Urinary bladder (tissue), 3 donors: ENCODE measurements at regions not wholly inside any gene's neighbourhood (a gene's known extent, or its start where the extent isn't known, plus 50 kb on each side); places are given as distances from the start of the nearest gene placed in this dataset.

Source experiments
- DNase-seq: peaks from one replicate; pipeline ENCODE4 v3.0.0-alpha.2; 2015; ENCODE audit errors: extremely low spot score
- H3K27ac ChIP-seq: one replicate; pipeline ENCODE4 v1.5.1; 2013; ENCODE audit warnings: low read depth, mild to moderate bottlenecking, moderate library complexity
- H3K36me3 ChIP-seq: one replicate; pipeline ENCODE4 v1.6.1; 2013; ENCODE audit warnings: mild to moderate bottlenecking, moderate library complexity; ENCODE audit not compliant: insufficient read depth
- H3K4me1 ChIP-seq: one replicate; pipeline ENCODE4 v1.6.1; 2013; ENCODE audit warnings: mild to moderate bottlenecking, moderate library complexity; ENCODE audit not compliant: insufficient read depth
- H3K4me3 ChIP-seq: one replicate; pipeline ENCODE4 v1.5.1; 2013; ENCODE audit warnings: low read depth, low read length
- WGBS: extraction: QIAGEN DNeasy Blood & Tissue Kit; methylation state at CpG from one replicate; pipeline ENCODE4 v1.1.7; 2013; 5-methylcytosine and 5-hydroxymethylcytosine counted together
- donor health status: healthy with polysubstance abuse.
- donor health status: healthy.

DNA sequence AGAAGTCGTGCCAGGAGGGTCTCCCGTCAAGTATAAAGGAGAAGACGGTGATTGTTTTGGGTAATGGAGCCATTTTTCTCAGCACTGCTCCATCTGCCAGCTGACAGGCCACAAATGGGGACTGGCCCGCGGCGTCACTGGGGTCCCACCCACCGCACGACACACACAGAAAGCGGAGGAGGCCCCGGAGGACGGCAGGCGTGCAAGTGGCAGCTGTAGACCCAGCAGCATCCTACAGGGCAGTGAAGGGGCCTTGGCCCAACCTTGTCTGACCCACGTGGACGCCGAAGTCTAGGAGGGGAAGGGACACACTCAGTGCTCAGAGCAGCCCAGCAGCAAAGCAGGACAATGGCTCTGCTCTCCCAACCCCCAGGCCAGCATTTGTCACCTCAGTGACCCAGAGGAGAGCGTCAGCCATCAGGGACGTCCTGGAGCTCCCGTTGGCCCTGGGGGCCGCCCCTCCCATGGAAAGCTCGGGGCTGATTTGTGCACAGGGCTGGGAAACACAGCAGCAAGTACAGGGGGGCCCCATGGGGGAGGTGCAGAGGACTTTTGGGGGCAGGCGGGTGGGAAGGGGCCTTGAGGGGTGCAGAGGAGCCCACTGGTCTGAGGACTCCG is 644.4 kb downstream of the BRD1 start:
- Histone ChIP-seq H3K27ac (no peak overlapping the region), H3K4me1 (no peaks in the 10 kb centered on the region), H3K4me3 (no peak overlapping the region), H3K36me3 (no peaks in the 10 kb centered on the region)
- 66% methylated on average over 22 of the region's 22 CpGs for WGBS
- no peak for DNase-seq

DNA sequence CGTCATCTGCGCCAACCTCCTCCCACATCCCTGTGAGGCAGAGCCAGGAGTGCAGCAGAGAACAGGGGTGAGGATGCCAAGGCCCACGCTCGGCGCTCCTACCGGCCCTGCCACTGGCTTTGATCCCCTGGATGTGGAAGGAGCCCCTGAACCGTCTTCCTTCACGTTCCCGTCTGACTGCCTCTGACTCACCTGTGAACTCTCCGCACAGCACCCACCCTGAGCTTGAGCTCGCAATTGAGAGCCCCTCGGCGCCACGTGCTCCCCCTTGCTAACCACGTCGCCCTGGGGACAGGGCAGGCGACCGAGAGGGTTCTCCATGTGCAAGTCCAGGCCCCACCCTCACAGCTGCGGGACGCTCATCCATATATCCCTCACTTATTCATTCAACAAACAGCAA is 645.3 kb downstream of the BRD1 start:
- WGBS: 88% methylated on average over 20 of the region's 20 CpGs
- no peaks in the 10 kb centered on the region for H3K36me3 ChIP-seq
- no peak for DNase-seq
- no peak overlapping the region for H3K4me3 ChIP-seq
- H3K4me1 ChIP-seq: no peaks in the 10 kb centered on the region
- no peak overlapping the region for H3K27ac ChIP-seq

DNA sequence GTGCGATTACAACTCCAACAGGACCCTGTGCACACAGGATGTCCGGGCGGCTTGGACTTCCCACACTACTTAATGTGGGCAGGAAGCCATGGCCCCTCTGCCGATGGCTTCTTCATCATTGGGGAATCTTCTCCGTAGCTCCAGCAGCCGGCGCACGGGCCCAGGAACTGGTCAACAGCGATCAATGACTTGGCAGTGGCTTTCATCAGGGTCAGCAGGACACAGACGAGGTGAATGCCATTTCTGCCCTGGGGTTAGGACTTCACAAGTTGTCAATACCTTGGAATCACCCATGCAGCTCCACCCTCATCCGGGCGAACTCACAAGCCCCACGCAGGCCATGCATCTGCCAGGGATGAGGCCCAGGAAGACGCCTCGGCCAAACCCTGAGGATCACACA is 645.7 kb downstream of the BRD1 start:
- Histone ChIP-seq H3K36me3 (no peaks in the 10 kb centered on the region), H3K4me1 (no peaks in the 10 kb centered on the region), H3K27ac (no peak overlapping the region), H3K4me3 (no peak overlapping the region)
- 85% methylated on average over 15 of the region's 15 CpGs for WGBS
- no peak for DNase-seq

DNA sequence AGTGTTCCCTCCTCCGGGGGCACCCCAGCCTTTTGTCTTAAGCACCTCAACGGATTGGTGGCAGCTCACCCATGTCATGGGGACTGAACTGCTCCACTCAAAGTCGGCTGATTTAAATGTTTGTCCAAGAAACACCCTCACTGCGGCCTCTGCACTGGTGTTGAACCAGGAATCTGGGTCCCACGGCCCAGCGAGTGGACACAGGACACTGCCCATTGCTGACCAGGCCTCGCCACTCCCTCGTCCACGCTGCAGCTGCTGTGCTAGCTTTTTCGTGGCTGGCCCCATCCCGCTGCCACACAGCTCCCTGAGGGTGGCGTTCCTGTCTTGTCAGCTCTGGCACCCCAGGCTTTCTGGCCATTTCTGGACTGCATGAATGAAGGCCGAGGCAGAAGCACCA is 646.2 kb downstream of the BRD1 start:
- WGBS: 85% methylated on average over 13 of the region's 13 CpGs
- no peak for DNase-seq
- H3K4me1 ChIP-seq: no peaks in the 10 kb centered on the region
- no peak overlapping the region for H3K4me3 ChIP-seq
- H3K36me3 ChIP-seq: no peaks in the 10 kb centered on the region
- no peak overlapping the region for H3K27ac ChIP-seq

DNA sequence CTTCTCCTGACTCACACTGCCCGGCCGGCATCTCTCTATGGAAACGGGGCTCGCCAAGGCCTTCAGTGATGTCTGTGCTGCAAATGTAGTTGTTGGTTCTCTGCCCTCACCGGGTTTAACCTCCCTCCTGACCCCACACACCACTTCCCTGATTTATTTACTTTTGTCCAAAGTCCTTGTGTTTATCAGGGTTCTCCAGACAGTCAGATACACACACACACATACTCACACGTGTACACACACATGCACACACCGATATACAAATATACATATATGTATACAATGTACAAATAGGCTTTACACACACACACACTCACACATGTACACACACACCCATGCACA is 647.0 kb downstream of the BRD1 start:
- no peaks in the 10 kb centered on the region for H3K4me1 ChIP-seq
- no peaks in the 10 kb centered on the region for H3K36me3 ChIP-seq
- DNase-seq: no peak
- H3K4me3 ChIP-seq: no peak overlapping the region
- H3K27ac ChIP-seq: no peak overlapping the region
- WGBS: 68% methylated on average over 7 of the region's 7 CpGs

DNA sequence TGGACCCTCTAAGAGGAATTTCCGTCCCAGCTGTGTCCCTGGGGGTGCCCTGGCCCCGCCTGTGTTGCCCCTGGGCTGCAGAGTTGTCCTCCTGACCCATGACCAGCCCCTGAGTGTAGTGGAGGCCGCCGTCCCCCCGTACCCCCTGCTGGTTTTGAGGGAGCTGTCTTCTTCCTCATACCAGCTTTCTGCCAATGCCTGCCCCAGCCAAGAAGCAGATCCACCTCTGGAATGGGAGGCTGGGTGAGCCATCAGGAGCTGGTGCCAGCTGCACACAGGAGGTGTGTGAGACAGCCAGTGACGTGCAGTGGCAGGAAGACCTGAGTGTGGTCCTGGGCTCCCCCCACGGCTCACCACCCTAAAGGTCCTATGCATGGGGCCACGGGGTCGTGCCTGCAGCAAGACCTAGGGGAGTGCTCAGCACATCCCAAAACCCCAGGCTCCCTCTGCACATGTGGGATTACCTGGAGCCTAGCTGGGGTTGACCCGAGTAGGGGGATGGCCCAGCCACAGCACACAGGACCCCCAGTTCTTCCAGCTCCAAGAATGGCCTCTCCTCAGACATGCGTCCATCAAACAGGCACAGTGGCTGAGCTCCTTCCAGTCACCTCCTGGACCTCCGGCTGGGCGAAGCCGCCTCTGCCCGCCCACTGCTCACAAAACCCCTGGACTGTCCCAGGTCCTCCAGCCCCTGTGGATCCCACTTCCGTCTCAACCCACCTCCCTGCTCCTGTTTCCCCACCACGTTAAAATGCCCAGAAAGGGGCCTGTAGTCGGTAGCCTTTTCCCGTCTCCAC is 647.6 kb downstream of the BRD1 start:
- Histone ChIP-seq H3K36me3 (no peaks in the 10 kb centered on the region), H3K4me1 (no peaks in the 10 kb centered on the region)
- 74% methylated on average over 19 of the region's 19 CpGs for whole genome bisulfite sequencing

DNA sequence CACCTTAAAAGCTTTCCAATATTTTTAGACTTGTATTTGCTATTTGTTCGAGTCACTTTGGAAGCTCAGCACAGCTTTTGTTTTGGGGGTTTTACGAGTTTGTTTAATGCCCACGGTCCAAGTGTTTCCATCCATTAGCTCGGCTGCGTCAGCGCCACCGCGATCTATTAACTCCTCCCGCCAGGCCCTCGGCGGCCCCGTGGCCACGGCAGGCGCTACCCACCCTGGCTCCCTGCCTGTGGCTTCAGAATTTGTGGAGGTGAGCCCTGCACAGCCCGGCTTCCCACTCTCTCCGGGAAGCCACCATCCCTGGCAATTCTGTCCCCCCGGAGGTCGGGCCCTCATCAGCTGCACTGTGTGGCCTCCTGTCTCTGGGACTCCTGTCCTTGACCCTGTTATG is 648.5 kb downstream of the BRD1 start:
- 70% methylated on average over 18 of the region's 18 CpGs for WGBS
- no peak overlapping the region for H3K4me3 ChIP-seq
- no peak overlapping the region for H3K27ac ChIP-seq
- H3K4me1 ChIP-seq: no peaks in the 10 kb centered on the region
- no peak for DNase-seq
- no peaks in the 10 kb centered on the region for H3K36me3 ChIP-seq

More for the DNA sequence above, 647.6 kb downstream of the BRD1 start:
- DNase-seq: no peak
- Histone ChIP-seq H3K4me3 (no peak overlapping the region), H3K27ac (no peak overlapping the region)

DNA sequence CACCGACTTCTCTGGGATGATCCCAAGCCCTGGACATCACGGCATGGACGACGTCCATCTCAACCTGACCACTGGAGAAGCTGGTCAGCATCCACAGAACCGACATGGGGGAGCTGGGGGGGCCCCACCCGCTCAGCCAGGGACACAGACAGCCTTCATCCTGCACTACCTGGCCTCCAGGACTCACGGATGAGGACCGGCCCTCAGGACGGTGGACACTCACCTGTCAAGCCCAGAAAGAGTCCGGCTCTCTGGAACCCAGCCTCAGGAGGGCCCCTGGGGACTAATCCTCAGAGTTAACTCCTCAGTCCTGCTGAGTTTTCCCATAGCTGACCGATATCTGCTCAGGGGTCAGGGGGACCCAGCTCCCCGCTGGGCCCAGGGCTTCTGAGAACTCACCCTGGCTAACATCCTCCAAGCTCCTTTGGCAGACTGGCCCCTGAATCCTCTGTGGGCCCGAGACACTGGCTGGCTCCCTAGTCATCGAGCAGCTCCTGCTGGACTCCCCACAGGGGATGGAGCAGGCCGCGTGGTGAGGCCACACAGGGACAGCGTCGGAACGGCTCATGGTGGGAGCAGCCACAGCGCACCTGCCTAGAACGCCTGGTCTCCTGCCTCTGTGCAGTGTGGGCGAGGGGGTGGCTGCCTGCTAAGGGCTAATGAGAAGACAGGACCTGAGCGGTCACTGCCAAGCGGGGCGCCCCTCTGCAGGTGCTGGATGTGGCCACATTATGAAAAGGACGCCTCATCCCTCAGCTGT is 649.2 kb downstream of the BRD1 start:
- H3K4me3 ChIP-seq: no peak overlapping the region
- no peaks in the 10 kb centered on the region for H3K4me1 ChIP-seq
- H3K36me3 ChIP-seq: no peaks in the 10 kb centered on the region
- WGBS: 79% methylated on average over 26 of the region's 26 CpGs
- no peak for DNase-seq
- no peak overlapping the region for H3K27ac ChIP-seq

DNA sequence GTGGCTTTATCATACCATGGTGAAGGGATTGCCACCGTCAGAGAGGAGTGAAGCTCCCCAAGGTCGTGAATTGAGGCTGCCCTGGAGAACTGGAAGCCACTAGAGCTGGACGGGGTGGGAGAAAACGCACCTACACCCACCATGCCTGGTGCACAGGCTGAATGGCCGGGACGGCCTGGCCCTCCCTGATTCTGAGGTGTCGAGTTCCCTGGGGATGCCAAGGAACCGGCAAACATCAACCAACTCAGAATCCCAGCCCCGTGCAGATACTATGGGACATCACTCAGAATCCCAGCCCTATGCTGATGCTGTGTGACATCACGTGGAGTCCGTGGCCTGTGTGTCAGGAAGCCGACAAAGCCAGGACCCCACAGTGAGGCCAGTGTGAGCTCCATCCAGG is 650.0 kb downstream of the BRD1 start:
- no peaks in the 10 kb centered on the region for H3K36me3 ChIP-seq
- H3K4me1 ChIP-seq: no peaks in the 10 kb centered on the region
- H3K27ac ChIP-seq: no peak overlapping the region
- 71% methylated on average over 12 of the region's 12 CpGs for WGBS
- no peak for DNase-seq
- no peak overlapping the region for H3K4me3 ChIP-seq

DNA sequence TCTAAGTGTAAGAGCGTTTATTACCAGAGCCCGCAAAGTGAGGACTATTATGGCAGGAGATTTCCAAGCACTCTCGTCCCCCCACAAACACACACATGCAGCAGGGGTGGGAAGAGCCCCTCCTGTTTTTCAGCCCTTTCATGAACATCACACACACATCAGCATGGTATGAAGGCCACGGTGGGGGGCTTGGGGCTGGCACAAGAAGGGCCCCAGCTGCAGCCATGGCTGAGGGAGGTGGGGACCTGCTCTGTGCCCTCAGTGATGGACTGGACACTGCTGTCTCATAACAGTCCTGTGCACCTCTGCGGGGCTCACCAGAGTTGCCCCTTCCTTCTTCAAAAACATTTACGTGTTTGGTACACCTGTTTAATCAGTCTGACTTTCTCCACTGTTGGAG is 650.7 kb downstream of the BRD1 start:
- no peaks in the 10 kb centered on the region for H3K4me1 ChIP-seq
- 76% methylated on average over 6 of the region's 6 CpGs for WGBS
- no peak overlapping the region for H3K27ac ChIP-seq
- no peak for DNase-seq
- no peaks in the 10 kb centered on the region for H3K36me3 ChIP-seq
- H3K4me3 ChIP-seq: no peak overlapping the region

DNA sequence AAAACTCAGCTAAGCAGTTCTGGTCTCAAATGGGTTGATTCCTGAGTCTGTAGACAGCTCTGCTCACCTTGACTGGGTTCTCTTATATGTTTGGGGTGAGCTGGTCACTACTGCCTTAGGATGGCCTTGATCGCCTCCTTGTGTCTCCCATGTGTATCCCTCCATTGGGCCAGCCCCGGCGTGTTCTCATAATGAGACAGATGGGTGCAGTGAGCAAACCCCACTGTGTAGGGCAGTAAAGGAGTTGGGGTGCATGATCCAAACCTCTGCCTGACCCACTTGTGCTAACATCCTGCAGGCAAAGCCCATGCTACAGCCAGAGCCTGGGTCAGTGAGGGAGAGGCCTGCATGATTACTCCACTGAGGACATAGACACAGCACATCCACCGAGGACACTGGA is 657.6 kb downstream of the BRD1 start:
- Histone ChIP-seq H3K4me1 (no peaks in the 10 kb centered on the region), H3K4me3 (no peak overlapping the region), H3K27ac (no peak overlapping the region), H3K36me3 (no peaks in the 10 kb centered on the region)
- no peak for DNase-seq
- WGBS: 72% methylated on average over 4 of the region's 4 CpGs

DNA sequence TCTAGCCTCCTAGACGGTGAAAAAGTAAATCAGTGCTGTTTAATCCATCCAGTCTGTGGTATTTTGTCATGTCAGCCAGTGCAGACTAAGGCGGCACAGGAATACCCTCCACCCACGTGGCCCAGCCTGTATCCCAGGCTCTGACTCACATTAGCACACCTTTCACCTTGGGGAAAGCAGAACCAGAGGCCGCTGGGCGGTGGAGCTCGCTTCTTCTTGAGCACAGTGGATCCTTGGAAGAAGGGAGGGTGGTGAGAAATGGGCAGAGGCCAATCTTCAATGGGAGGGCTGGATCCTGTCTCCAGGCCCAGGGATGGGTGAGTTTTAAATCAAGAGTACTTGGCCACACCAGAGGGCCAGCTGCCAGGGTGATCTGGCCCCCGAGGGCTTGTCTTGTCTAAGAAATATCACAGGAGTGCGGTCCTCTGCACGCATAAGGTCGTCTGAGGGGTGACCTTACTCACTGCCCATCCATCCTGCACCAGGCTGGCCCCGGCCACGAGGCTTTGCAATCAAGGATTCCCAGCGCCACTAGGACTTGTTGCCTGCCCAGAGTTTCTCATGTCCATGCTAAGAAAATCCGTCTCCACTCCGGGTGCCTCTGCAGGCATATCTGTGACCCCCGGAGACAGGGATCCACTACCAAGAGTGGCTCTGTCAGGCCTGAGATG is 658.5 kb downstream of the BRD1 start:
- no peaks in the 10 kb centered on the region for H3K4me1 ChIP-seq
- WGBS: 77% methylated on average over 16 of the region's 16 CpGs
- H3K27ac ChIP-seq: no peak overlapping the region
- H3K36me3 ChIP-seq: no peaks in the 10 kb centered on the region
- no peak overlapping the region for H3K4me3 ChIP-seq
- no peak for DNase-seq

DNA sequence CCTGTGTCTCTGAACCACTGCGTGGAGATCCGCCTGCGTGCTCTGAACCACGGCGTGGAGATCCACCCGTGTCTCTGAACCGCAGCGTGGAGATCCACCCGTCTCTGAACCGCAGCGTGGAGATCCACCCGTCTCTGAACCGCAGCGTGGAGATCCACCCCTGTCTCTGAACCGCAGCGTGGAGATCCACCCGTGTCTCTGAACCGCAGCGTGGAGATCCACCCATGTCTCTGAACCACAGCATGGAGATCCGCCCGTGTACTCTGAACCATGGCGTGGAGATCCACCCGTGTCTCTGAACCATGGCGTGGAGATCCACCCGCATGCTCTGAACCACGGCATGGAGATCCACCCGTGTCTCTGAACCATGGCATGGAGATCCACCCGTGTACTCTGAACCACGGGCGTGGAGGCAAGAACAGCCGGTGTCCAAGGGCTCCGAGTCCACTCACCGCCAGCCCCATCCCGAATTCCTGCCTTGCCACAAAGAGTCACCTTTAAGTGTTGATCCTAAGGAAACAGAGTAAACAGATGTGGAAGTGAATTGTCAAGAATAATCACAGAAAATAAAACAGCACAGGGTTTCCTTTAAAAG is 659.4 kb downstream of the BRD1 start:
- WGBS: 93% methylated on average over 34 of the region's 34 CpGs
- H3K4me3 ChIP-seq: no peak overlapping the region
- H3K4me1 ChIP-seq: no peaks in the 10 kb centered on the region
- H3K36me3 ChIP-seq: no peaks in the 10 kb centered on the region
- H3K27ac ChIP-seq: no peak overlapping the region
- DNase-seq: no peak
